ENCODE measurements at regions not wholly inside any gene's neighbourhood (a gene's known extent, or its start where the extent isn't known, plus 50 kb on each side); places are given as distances from the start of the nearest gene placed in this dataset.

DNA sequence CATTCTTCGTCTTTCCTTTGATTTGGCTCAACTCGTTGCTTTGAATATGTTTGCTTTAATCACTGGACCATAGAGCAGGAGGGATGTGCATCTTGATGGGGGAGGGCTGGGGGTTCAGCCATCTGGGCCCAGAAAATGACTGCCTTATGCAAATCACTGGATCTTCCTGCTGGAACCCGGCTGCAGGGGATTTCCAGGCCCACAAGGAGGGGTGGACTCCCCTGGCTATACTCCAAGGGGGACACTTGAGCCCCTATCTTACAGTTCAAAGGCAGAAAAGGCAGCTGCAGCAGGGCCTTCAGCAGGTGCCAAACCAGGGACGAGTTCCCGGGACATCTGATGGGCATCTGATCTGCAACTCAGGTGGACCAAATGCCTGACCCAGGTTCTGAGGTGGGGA lies 122.5 kb downstream of the DICER1 start:
- DNase-seq (ENCODE audit: low spot score), result no peak

DNA sequence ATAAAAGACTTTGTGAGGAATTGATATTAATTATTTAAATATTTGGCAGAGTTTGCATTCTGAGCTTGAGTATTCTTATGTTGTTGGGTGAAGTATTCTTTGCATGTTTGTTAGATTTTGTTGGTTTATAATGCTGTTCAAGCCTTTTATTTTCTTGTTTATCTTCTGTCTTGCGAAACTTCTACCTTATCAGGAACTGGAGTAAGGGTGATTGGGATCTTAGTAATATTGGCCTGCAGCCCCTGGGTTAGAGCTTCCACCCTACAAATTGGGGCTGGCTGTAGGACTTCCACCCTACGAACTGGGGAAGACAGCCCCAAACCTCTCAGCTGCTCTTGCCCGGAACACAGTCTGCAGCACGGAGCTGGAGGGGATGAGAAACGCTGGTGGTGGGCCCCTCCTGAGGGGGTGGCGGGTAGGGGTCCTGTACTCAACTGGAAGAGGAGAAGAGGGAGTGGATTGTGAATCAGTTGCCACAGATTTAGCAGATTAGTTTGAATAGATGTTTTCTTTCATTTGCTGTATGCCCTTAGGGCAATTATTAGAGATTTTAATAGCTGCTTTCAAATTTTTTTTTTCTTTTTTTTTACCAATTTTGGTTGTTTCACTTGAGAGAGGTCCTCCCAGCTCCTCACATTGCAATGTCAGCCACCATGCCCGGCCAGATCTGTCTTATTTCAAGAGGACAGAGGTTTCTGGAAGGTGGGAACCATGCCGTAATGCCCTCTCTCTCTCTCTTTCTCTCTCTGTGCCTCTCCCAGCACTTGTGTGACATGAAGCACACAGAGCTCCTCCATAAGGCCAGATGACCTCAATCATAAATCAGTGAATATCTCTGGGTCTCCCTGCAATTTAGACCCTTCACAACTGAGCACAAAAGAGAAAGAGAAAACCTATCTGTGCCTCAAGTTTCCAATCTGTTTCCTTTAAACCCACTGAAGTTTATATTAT lies 123.4 kb downstream of the DICER1 start:
- no peak for DNase-seq (ENCODE audit: low spot score)

GRCh38 chr14:95033031-95033430 lies 124.3 kb downstream of the DICER1 start:
- DNase-seq (ENCODE audit: low spot score), result no peak

DNA sequence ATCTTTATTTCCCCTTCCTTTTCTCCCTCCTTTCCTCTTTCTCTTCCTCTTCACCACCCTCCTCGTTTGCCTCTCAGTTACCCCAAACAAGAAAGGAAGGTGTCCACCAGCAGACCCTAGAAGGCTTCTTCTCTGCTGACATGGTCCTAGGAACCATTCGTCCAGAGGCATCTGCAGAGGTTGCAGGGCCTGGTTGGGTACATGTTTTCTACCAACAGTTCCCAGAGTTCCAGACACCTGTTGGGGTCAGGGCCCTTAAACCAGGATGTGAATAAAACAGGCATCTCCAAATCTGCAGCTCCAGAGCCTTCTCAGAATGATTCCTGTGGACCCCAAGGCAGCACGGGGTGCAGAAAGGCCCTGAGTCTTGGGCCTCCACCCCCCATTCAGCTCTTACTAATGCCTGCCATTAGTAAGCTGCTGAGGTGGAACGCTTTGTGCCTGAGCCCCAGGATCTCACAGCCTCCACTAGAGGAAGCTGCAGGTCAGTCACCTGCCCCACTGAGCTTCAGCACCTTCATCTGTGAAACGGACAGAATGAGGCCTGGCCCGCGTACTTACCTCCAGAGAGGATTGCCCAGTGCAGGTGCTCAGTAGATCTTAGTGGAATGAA lies 130.4 kb downstream of the DICER1 start:
- no peak for DNase-seq (ENCODE audit: low spot score)

DNA sequence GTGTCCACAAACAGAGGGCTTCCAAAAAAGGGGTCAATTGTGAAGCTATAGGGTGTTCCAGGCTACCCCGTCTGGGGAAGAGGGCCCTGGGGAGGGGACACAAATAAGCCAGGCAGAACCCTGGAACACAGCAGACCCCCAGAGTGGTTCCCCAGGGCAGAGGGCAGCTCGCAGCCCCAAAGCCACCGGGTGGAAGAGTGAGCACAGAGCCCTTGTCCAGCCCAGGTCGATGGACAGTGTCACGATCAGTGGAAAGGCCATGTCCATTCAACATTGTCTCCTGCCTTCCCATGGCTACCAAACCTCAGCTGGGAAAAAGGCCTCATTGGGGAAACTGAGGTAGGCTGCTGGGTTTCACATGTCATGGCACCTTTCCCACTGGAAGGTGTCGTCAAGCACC lies 131.4 kb downstream of the DICER1 start:
- DNase-seq (ENCODE audit: low spot score), result no peak

GRCh38 chr14:95025218-95025617 lies 132.1 kb downstream of the DICER1 start:
- DNase-seq (ENCODE audit: low spot score), result no peak

DNA sequence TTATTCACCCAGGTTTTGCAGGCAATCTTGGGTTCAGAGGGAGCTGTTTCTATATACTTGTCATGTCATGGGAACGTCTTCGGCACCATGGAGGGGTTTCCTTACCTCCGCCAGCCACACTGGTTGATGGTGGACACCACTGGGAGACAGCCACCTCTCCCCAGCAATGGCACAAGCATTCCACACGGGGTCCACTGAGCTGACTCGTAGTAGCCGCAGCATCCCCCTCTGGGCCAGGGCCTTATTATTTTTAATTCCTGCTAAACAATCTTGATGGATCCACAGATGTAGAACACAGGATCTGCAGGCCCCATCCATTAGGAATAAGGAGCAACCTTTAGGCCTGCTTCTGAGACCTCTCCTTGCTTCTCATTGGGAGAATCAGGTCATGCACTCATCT lies 132.9 kb downstream of the DICER1 start:
- DNase-seq (ENCODE audit: low spot score), result no peak

DNA sequence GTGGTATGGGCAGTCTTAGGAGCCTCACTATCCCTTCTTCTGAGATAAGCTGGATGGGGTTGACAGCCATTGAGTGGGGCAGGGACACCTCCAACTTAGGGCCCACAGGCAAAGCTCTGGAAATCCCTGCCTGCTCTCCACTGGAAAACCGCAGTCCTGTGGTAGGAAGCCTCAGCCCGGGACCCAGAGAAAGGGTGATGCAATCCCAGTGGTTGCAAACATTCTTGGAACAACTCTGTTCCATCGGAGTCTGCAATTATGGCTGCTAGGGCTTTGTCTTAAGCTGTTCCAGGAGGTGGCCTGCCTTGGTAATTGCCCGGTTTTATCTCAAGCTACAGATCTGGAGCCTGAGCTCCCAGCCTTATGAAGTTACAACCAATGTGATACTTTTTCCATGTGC lies 133.4 kb downstream of the DICER1 start:
- no peak for DNase-seq (ENCODE audit: low spot score)

GRCh38 chr14:95023115-95023514 lies 134.2 kb downstream of the DICER1 start:
- no peak for DNase-seq (ENCODE audit: low spot score)

DNA sequence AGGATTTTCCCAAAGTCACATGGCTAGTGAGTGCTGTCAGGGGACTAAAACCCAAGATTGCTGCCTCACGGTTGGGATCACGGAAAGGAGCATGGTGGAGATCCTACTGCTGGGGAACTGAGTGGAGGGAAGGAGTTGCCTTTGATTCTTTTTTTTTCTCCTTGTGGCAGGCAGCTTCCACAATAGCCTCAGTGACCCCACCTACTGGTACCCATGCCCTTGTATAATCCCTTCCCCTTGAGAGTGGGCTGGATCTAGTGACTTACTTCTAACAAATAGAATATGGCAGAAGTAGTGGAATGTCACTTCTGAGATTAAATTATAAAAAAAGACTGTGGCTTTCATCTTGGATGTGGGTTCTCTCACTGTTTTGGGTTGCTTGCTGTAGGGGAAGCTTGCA lies 135.7 kb downstream of the DICER1 start:
- DNase-seq (ENCODE audit: low spot score), result no peak

DNA sequence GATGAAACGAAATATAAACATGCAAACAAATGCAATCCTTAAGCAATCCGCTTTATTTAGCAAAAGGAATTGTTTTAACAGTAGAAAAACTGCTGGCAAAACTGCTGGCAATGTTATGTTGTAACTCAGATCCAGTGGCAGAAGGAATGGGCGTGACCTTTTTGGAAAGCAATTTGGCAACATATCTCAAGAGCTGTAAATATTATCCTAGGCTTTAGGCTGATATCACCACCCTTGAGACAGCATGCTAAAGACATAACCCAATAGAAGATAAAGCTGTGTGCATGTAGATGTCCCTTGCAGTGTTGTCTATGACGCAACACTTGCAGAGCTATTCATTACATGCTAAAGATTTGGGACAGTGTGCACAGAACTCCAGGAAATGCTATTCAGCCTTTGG lies 138.5 kb downstream of the DICER1 start:
- DNase-seq (ENCODE audit: low spot score), result no peak

GRCh38 chr14:95015046-95015445 lies 142.3 kb downstream of the DICER1 start:
- DNase-seq (ENCODE audit: low spot score), result no peak

- no peak for DNase-seq (ENCODE audit: low spot score)
Observed at GRCh38 chr14:95014036-95014435, 143.3 kb downstream of the DICER1 start.

DNA sequence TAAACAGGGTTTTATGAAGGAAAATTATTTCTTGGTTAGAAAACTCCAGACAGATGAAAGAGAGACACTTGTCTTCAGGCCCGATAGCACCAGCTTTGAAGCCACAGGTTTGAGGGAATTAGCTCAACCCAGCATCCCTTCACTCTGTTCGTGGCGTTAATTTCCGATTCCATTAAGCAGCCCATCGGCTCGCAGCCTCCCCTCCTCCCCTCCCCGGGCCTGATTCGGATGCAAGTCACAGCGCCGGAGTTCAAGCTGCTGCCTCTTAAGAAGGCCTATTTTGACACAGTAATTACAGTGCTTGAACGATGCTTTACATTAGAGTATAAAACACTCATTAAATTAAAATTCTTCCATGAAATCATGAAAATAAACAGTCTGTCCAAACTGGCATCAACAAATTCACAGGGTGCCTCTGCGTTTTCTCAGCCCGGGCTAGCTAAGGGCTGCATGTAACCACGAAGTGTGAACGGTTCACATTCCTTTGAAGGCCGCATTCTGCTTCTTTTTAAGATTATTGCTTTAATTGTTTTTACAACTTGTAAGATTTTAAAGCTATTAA lies 145.8 kb downstream of the DICER1 start:
- no peak for DNase-seq (ENCODE audit: low spot score)

DNA sequence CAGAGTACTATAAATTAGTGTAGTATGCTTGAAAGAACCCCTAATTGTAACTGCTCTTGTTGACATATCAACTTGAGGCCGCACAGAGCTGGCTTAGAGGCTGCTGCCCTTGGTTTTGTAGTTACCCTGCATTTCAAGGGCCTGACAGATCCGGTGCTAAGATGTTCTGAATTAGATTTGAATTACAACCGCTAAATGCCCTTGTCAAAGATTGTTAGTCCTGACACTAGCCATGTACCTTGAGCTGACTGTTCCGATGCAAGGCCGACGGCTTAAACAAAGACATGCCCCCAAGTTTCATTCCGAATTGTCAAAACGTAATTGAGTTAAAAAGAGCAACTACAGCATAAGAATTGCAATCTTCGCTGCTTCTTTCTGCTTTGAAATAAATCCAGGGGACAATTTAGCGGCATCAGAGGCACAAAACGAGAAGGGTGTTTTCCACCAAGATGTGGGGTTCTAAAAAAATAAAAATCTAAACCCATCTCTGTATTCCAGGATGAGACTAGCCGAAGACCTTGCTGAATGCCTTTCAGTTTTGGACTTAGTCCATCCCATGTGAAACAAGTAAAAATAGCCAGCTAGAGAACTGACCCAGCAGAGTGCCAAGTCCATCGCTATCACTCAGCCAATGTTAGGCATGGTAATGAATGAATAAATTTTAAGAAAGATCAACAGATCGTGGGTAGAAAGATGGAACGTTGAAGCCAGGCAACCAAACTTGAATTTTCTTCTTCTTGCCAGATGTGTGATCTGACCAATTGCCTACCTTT lies 148.7 kb downstream of the DICER1 start:
- DNase-seq (ENCODE audit: low spot score), result no peak

DNA sequence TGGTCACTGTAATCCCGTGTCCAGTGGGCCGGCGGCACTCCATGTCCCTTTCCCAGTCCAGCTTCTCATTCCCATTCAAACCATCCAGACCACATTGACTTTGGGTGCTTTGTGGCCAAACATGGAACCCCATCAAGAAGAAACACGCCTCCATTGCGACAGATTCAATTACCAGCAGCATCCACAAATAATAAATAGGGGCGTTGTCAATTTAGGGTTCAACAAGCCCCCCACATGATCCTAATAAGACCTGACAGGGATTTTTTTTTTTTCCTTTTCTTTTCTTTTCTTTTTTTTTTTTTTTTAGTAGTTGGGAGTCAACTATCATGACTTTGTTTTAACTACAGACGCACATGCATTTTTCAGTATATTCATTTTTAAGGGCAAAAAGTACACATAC lies 149.4 kb downstream of the DICER1 start:
- DNase-seq (ENCODE audit: low spot score), result no peak

- no peak for DNase-seq (ENCODE audit: low spot score)
Observed at GRCh38 chr14:95006479-95006878, 150.8 kb downstream of the DICER1 start.

DNA sequence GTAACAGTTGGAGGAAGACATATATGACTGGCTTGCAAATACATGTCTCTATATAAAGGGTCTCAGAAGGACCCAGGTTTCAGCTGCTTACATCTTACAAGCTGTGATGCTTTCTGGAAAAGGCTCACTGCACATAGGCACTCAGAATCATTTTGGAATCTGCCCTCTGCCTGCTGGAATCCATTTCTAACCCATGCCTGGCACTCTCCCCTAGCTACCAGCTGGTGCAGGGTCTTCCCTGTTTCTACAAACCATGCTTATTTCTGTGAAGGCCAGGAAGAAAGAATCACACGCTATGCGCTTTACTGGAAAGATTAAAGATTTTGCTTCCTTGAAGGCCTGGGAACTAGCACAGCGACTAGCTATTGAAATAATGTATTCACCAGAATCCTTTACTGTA lies 151.3 kb downstream of the DICER1 start:
- DNase-seq (ENCODE audit: low spot score), result no peak

DNA sequence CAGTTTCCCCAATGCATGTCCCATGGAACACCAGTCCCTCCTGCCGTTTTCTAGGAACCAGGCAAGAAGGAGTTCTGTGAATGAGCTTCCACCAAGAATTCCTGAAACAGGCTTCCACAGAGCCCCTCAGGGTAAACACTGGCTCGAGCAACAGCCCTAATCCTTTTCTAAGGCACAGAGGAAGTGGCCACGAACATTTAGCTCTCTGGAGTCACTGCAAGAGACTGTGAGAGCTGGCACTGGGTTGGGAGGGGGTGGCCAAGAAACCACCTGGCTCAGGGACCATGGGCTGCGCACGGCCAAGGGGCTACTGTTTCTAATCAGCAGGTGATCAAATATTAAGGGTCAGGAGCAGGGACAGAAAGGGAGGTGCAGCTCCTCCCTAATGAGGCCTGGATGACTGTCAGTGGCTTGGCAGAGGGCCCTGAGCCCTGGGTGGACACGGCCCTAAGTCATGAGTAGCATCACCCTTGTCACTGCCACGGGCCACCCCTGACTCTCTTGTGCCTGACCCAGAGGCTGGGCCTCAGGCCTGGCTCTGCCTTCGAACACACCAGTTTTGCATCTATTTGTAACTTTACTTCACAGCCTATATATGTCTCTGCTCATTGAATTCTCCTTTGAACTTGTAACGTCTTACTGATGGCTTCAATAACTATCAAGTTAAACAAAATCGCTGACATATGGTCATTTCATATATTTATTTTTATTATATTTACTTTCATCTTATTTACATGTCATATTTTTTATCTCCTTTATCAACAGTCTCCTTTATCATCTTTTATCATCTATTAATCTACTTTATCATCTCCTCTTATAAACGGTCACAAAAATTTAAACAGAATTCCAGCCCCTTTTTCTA lies 154.0 kb downstream of the DICER1 start:
- DNase-seq (ENCODE audit: low spot score), result no peak

- DNase-seq (ENCODE audit: low spot score), result no peak
Observed at GRCh38 chr14:94998685-94999084, 158.6 kb downstream of the DICER1 start.

GRCh38 chr14:94998110-94998509 lies 159.2 kb downstream of the DICER1 start:
- no peak for DNase-seq (ENCODE audit: low spot score)

DNA sequence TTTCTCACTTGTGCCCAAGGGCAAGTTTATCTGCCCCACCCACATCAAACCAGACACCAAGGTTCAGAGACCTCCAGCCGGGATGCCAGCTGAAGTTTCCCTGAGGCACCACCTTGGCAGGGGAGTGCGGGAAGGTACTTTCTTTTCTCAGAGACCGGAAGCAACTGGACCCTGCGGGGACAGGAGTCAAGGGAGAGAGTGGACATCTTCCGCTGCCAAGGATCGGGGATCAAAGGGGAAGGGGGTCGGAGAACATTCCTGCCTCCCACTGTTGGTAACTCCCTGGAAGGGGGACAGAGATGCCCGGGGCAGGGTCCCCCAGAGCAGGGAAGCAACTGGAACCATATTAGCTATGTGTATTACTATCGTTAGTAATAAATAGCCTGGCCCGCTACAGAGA lies 161.8 kb downstream of the DICER1 start:
- no peak for DNase-seq (ENCODE audit: low spot score)
